SK-N-SH treated with all-trans-retinoic acid at 6 μM for 48 hours (cell line): ENCODE measurements at regions not wholly inside any gene's neighbourhood (a gene's known extent, or its start where the extent isn't known, plus 50 kb on each side); places are given as distances from the start of the nearest gene placed in this dataset.
A peak's percentile ranks its signal among the peaks of the same experiment; 100 is the strongest.

Experiments
- ATAC-seq: fragments of 200-7000 bp; cut with Tn5 transposase; 3 replicates; pipeline ENCODE4 v1.9.1; 2020; ENCODE audit warnings: mild to moderate bottlenecking, moderate library complexity
- BACH2 ChIP-seq: fragments of 250-450 bp; sonication (Bioruptor Pico); IDR thresholded peaks from 2 replicates; pipeline ENCODE4 v1.9.0; 2021; ENCODE audit warnings: mild to moderate bottlenecking, borderline replicate concordance
- CSDC2 ChIP-seq: fragments of 250-450 bp; sonication (Bioruptor Pico); IDR thresholded peaks from 2 replicates; pipeline ENCODE4 v1.5.0; 2020; ENCODE audit warnings: mild to moderate bottlenecking, moderate library complexity
- ESRRG ChIP-seq: fragments of 250-450 bp; sonication (Bioruptor Pico); IDR thresholded peaks from 2 replicates; pipeline ENCODE4 v1.6.1; 2021; ENCODE audit warnings: mild to moderate bottlenecking
- ISL1 ChIP-seq: fragments of 250-450 bp; sonication (Bioruptor Pico); IDR thresholded peaks from 2 replicates; pipeline ENCODE4 v2.1.2; 2022; ENCODE audit warnings: mild to moderate bottlenecking, moderate library complexity
- PATZ1 ChIP-seq: fragments of 250-450 bp; sonication (Bioruptor Pico); IDR thresholded peaks from 2 replicates; pipeline ENCODE4 v1.8.0; 2020; ENCODE audit warnings: mild to moderate bottlenecking, moderate library complexity, borderline replicate concordance
- RARB ChIP-seq: fragments of 250-450 bp; sonication (Bioruptor Pico); IDR thresholded peaks from 2 replicates; pipeline ENCODE4 v1.8.0; 2021; ENCODE audit warnings: mild to moderate bottlenecking, moderate library complexity
- SNAI2 ChIP-seq: fragments of 250-450 bp; sonication (Bioruptor Pico); IDR thresholded peaks from 2 replicates; pipeline ENCODE4 v1.5.0; 2020; ENCODE audit warnings: mild to moderate bottlenecking, moderate library complexity
- TCF4 ChIP-seq: fragments of 250-450 bp; sonication (Bioruptor Pico); IDR thresholded peaks from 2 replicates; pipeline ENCODE4 v1.8.0; 2021; ENCODE audit warnings: mild to moderate bottlenecking, moderate library complexity, borderline replicate concordance
- ZC3H10 ChIP-seq: fragments of 250-450 bp; sonication (Bioruptor Pico); IDR thresholded peaks from 2 replicates; pipeline ENCODE4 v1.5.1; 2021; ENCODE audit warnings: mild to moderate bottlenecking, moderate library complexity
- ZFP3 ChIP-seq: fragments of 250-450 bp; sonication (Bioruptor Pico); IDR thresholded peaks from 2 replicates; pipeline ENCODE4 v1.5.0; 2020; ENCODE audit warnings: mild to moderate bottlenecking, moderate library complexity
- ZFP30 ChIP-seq: fragments of 450-650 bp; formaldehyde crosslinking; IDR thresholded peaks from 2 replicates; pipeline ENCODE4 v1.5.0; 2022; ENCODE audit warnings: mild to moderate bottlenecking, moderate library complexity
- ZNF565 ChIP-seq: fragments of 450-650 bp; formaldehyde crosslinking; conservative IDR thresholded peaks from 2 replicates; pipeline ENCODE4 v1.5.0; 2020; ENCODE audit warnings: low read depth, mild to moderate bottlenecking, moderate library complexity
- ZNF70 ChIP-seq: fragments of 450-650 bp; formaldehyde crosslinking; IDR thresholded peaks from 2 replicates; pipeline ENCODE4 v1.5.0; 2020; ENCODE audit warnings: mild to moderate bottlenecking, moderate library complexity
- TF ChIP-seq, protein P1 (sequence below): fragments of 250-450 bp; sonication (Bioruptor Pico); IDR thresholded peaks from 2 replicates; pipeline ENCODE4 v1.5.1; 2020; ENCODE audit warnings: low read depth, mild to moderate bottlenecking, moderate library complexity
- TF ChIP-seq, protein P2 (sequence below): fragments of 250-450 bp; sonication (Bioruptor Pico); IDR thresholded peaks from 2 replicates; pipeline ENCODE4 v1.8.0; 2021; ENCODE audit warnings: low read depth, mild to moderate bottlenecking, moderate library complexity, borderline replicate concordance
- TF ChIP-seq, protein P3 (sequence below): fragments of 250-450 bp; sonication (Bioruptor Pico); IDR thresholded peaks from 2 replicates; pipeline ENCODE4 v1.5.0; 2020; ENCODE audit warnings: mild to moderate bottlenecking, moderate library complexity

DNA sequence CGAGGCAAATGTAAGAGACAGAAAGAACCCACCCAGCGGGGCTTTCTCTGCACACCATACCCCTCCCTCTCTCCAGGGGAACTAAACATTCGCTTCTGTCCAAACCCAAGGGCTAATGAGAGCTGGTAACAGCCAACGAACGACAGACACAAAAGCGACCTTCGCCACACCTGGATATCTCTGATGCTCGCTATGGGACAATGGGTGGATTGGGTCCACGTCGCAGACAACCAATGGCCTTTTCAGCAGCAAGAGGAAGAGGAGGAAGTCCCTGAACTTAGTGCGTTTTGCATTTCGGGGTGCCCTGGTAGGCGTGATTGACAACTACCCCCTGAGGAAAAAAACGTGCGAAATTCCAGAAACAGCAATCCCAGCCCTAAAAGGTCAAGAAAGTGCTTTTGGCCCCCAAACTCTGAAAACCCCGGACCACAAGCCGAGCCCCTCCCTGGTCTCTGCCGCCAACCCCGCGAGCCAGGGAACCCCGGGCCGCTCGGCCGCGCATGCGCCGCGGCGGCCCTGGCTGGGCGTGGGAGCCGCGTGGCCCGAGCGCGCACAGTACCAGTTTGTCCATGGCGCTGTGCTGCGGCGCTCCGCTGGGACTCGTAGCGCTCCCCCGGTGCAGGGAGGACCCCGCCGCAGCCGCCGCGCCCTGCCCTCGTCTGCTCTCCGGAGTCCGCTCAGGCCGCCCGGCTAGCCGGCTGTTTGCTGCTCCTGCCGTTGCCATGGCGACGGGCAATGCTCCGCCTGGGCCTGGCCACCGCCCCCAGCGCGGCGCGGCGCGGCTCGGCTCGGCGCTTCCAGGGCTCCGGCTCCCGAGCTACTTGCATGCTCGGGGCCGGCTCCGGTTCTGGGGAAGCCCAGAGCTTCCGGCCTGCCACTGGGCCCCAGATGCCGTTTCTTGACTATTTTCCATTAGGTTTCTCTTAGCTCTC, 66.9 kb upstream of the DNAH5 start:
- ATAC-seq: peak; percentile 96
- TF ChIP-seq ZFP3 (CRISPR knock-in tag) (peak; percentile 27; the same call in 1 of the 2 replicates), ESRRG (CRISPR knock-in tag) (0 out of 2 replicates have a peak, but pooled peaks have one; percentile 18), CSDC2 (CRISPR knock-in tag) (no peak), ZFP30 (no peak)
- TF ChIP-seq, protein P1, sequence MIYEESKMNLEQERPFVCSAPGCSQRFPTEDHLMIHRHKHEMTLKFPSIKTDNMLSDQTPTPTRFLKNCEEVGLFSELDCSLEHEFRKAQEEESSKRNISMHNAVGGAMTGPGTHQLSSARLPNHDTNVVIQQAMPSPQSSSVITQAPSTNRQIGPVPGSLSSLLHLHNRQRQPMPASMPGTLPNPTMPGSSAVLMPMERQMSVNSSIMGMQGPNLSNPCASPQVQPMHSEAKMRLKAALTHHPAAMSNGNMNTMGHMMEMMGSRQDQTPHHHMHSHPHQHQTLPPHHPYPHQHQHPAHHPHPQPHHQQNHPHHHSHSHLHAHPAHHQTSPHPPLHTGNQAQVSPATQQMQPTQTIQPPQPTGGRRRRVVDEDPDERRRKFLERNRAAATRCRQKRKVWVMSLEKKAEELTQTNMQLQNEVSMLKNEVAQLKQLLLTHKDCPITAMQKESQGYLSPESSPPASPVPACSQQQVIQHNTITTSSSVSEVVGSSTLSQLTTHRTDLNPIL (CRISPR knock-in tag): no peak

DNA sequence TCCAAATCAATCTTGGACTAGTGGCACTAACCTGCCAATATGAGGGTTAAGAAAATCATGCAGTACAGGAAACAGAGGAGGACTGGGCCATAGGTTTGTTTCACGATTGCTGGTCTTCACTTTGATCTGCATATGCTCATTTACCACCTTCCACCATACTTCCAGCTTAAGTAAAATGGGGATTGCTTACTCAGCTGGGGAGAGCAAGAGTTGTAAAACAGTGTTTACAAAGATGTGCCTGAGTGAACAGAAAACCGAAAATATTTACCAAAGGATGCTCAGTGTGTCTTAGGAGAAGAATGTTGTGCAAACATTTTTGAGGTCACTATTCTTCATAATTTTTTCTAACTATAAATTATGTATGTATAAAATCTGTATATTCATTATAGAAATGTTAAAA, 65.1 kb upstream of the DNAH5 start:
- TF ChIP-seq ZC3H10: no peak
- no peak for TF ChIP-seq PATZ1 (CRISPR knock-in tag)
- no peak for TF ChIP-seq SNAI2 (CRISPR knock-in tag)
- TF ChIP-seq ZFP3 (CRISPR knock-in tag): no peak
- no peak for TF ChIP-seq ISL1
- TF ChIP-seq, protein P2, sequence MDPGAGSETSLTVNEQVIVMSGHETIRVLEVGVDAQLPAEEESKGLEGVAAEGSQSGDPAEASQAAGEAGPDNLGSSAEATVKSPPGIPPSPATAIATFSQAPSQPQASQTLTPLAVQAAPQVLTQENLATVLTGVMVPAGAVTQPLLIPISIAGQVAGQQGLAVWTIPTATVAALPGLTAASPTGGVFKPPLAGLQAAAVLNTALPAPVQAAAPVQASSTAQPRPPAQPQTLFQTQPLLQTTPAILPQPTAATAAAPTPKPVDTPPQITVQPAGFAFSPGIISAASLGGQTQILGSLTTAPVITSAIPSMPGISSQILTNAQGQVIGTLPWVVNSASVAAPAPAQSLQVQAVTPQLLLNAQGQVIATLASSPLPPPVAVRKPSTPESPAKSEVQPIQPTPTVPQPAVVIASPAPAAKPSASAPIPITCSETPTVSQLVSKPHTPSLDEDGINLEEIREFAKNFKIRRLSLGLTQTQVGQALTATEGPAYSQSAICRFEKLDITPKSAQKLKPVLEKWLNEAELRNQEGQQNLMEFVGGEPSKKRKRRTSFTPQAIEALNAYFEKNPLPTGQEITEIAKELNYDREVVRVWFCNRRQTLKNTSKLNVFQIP: no peak
- TF ChIP-seq, all 23 proteins: peak for 0
- ATAC-seq: no peak

DNA sequence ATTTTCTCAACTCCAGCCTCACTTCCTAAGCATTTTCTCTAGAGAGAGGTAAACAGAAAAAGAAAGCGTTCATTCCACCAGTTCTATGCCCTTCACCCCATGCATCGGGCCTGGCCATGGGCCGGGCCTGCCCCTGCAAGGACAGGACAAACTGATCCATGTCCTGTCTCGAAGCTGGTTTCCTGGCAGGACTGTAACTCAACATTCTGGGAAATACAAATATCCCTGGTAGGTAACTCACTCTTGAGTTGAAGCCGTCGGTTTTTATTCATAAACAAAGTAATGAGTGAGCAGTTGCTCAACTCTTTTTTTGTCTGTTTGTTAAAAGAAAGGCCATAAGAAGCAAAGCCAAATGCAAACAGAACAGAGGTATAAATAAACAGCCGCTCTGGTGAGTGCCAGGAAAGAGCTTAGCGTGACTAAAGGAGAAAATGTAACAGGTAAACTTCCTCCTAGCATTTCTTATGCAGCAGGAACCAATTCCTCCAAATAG, 64.4 kb upstream of the DNAH5 start:
- TF ChIP-seq ZNF70 (CRISPR knock-in tag) (no peak), TCF4 (CRISPR knock-in tag) (no peak), SNAI2 (CRISPR knock-in tag) (no peak), ESRRG (CRISPR knock-in tag) (no peak), BACH2 (CRISPR knock-in tag) (no peak), ISL1 (no peak), ZNF565 (CRISPR knock-in tag) (no peak), CSDC2 (CRISPR knock-in tag) (no peak), RARB (CRISPR knock-in tag) (no peak), ZFP30 (no peak), PATZ1 (CRISPR knock-in tag) (no peak)
- TF ChIP-seq, protein P2: no peak
- TF ChIP-seq, protein P3, sequence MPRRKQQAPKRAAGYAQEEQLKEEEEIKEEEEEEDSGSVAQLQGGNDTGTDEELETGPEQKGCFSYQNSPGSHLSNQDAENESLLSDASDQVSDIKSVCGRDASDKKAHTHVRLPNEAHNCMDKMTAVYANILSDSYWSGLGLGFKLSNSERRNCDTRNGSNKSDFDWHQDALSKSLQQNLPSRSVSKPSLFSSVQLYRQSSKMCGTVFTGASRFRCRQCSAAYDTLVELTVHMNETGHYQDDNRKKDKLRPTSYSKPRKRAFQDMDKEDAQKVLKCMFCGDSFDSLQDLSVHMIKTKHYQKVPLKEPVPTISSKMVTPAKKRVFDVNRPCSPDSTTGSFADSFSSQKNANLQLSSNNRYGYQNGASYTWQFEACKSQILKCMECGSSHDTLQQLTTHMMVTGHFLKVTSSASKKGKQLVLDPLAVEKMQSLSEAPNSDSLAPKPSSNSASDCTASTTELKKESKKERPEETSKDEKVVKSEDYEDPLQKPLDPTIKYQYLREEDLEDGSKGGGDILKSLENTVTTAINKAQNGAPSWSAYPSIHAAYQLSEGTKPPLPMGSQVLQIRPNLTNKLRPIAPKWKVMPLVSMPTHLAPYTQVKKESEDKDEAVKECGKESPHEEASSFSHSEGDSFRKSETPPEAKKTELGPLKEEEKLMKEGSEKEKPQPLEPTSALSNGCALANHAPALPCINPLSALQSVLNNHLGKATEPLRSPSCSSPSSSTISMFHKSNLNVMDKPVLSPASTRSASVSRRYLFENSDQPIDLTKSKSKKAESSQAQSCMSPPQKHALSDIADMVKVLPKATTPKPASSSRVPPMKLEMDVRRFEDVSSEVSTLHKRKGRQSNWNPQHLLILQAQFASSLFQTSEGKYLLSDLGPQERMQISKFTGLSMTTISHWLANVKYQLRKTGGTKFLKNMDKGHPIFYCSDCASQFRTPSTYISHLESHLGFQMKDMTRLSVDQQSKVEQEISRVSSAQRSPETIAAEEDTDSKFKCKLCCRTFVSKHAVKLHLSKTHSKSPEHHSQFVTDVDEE (CRISPR knock-in tag): no peak
- TF ChIP-seq, all 23 proteins: peak for 0
- no peak for ATAC-seq
